K562 (cell line): ENCODE measurements at regions not wholly inside any gene's neighbourhood (a gene's known extent, or its start where the extent isn't known, plus 50 kb on each side); places are given as distances from the start of the nearest gene placed in this dataset.

Experiments
- ATAC-seq: fragments of 200-7000 bp; cut with Tn5 transposase; 3 replicates; pipeline ENCODE4 v1.9.1; 2020; ENCODE audit warnings: moderate library complexity
- BruUV-seq: library from RNA; stranded (reverse); fragments of 400-500 nt; replicated peaks from 2 replicates; lab custom pipeline; 2021; lab: Mats Ljungman, UMichigan
- CTCF ChIA-PET: fragments of 300-600 bp; formaldehyde crosslinking; extraction: SDS; loops from one replicate; lab custom pipeline; 2021; ENCODE audit warnings: low intra/inter-chr PET ratio; lab: Yijun Ruan, JAX
- POLR2A ChIA-PET: fragments of 300-600, 350-650 bp; sonication (Branson Sonifier 250); formaldehyde crosslinking; extraction: SDS; loops from one replicate; lab custom pipeline; 2021; ENCODE audit warnings: antibody characterized with exemption, inconsistent platforms; lab: Yijun Ruan, JAX
- DNase-seq, 4 experiments: peaks; one replicate each; pipeline versions ENCODE4 v3.0.0 to v3.0.0-alpha.2; 2011 to 2018; ENCODE audit warnings: low spot score in 3 of 4, mixed read lengths in 3 of 4; ENCODE audit errors: extremely low read depth in 1 of 4
- FAIRE-seq: peaks from 2 replicates; lab custom pipeline; 2011; peaks lifted over from hg19 to GRCh38; lab: Jason Lieb, UNC
- H2AFZ ChIP-seq: 2 replicates; pipeline ENCODE4 v1.6.0; 2011; ENCODE audit warnings: low read depth, low read length, control low read depth, inconsistent platforms
- H3K27ac ChIP-seq: fragments of 200-600 bp; 3 replicates; pipeline ENCODE4 v1.8.0; 2011; ENCODE audit warnings: low read depth, mild to moderate bottlenecking, control low read depth, inconsistent platforms, low read length, moderate library complexity, mixed read lengths; ENCODE audit errors: extremely low read depth
- H3K27me3 ChIP-seq, 2 experiments: fragments of 300-600 bp in 1 of 2; 2 replicates in 1 of 2; 3 replicates in 1 of 2; pipeline versions ENCODE4 v1.6.0 to v1.8.0; 2011; ENCODE audit warnings: inconsistent platforms in 2 of 2, low read length in 2 of 2, mild to moderate bottlenecking in 1 of 2, mixed read lengths in 1 of 2, moderate library complexity in 1 of 2; ENCODE audit not compliant: control insufficient read depth in 2 of 2, insufficient read depth in 2 of 2
- H3K36me3 ChIP-seq: fragments of 300-600 bp; 3 replicates; pipeline ENCODE4 v1.8.0; 2011; ENCODE audit warnings: mild to moderate bottlenecking, low read length, inconsistent platforms; ENCODE audit not compliant: control insufficient read depth, insufficient read depth
- H3K4me1 ChIP-seq, 2 experiments: fragments of 200-600 bp in 1 of 2; replicated peaks in 1 of 2; 2 replicates in 1 of 2; 3 replicates in 1 of 2; pipeline versions ENCODE4 v1.5.1 to v1.8.0; 2011; ENCODE audit warnings: inconsistent platforms in 2 of 2, low read length in 2 of 2, mild to moderate bottlenecking in 1 of 2, mixed read lengths in 1 of 2, moderate library complexity in 1 of 2; ENCODE audit not compliant: control insufficient read depth in 2 of 2, insufficient read depth in 2 of 2
- H3K4me2 ChIP-seq: 2 replicates; pipeline ENCODE4 v1.6.1; 2011; ENCODE audit warnings: low read length, control low read depth, inconsistent platforms, mixed read lengths; ENCODE audit not compliant: insufficient read depth
- H3K4me3 ChIP-seq: fragments of 200-600 bp; sonication (generic), shearing (Covaris generic); 2 replicates; pipeline ENCODE4 v1.5.1; 2016; ENCODE audit warnings: control low read depth, inconsistent platforms
- H3K79me2 ChIP-seq: fragments of 200-600 bp; 3 replicates; pipeline ENCODE4 v1.8.0; 2011; ENCODE audit warnings: low read length, inconsistent platforms; ENCODE audit not compliant: control insufficient read depth, insufficient read depth
- H3K9ac ChIP-seq, 2 experiments: 2 replicates each; pipeline versions ENCODE4 v1.6.0 to v1.6.1; 2011; ENCODE audit warnings: low read depth in 2 of 2, low read length in 2 of 2, control low read depth in 1 of 2, inconsistent platforms in 1 of 2, mild to moderate bottlenecking in 1 of 2, mixed read lengths in 1 of 2; ENCODE audit not compliant: insufficient read depth in 1 of 2
- H3K9me1 ChIP-seq: one replicate; pipeline ENCODE4 v1.6.0; 2011; ENCODE audit warnings: inconsistent platforms, mild to moderate bottlenecking, low read length, moderate library complexity; ENCODE audit not compliant: control insufficient read depth, insufficient read depth
- H3K9me3 ChIP-seq: replicated peaks from 2 replicates; pipeline ENCODE4 v1.5.1; 2011; ENCODE audit warnings: low read depth, low read length, inconsistent platforms; ENCODE audit not compliant: control insufficient read depth, insufficient read depth
- H4K20me1 ChIP-seq: replicated peaks from 2 replicates; pipeline ENCODE4 v1.6.1; 2011; ENCODE audit warnings: low read length, inconsistent platforms, mixed read lengths; ENCODE audit not compliant: control insufficient read depth, insufficient read depth
- MTA2 ChIP-seq: fragments of 450-650 bp; IDR thresholded peaks from 2 replicates; pipeline ENCODE4 v1.6.1; 2016; ENCODE audit warnings: low read depth
- OTX1 ChIP-seq: fragments of 450-650 bp; formaldehyde crosslinking; IDR thresholded peaks from 2 replicates; pipeline ENCODE4 v1.4.0; 2022; ENCODE audit warnings: mild to moderate bottlenecking
- RAD21 ChIP-seq, 2 experiments: fragments of 250-450 bp in 1 of 2; fragments of 450-650 bp in 1 of 2; sonication (Bioruptor Pico) in 1 of 2; formaldehyde crosslinking in 1 of 2; IDR thresholded peaks in 1 of 2; conservative IDR thresholded peaks in 1 of 2; 2 replicates each; pipeline versions ENCODE4 v1.4.0 to v1.8.0; 2020 to 2022; ENCODE audit warnings: mild to moderate bottlenecking in 2 of 2, moderate library complexity in 1 of 2
- RBFOX2 ChIP-seq: fragments of 200-400 bp; formaldehyde crosslinking; IDR thresholded peaks from 2 replicates; pipeline ENCODE4 v1.6.1; 2017; ENCODE audit warnings: low read depth, mild to moderate bottlenecking, low read length, moderate library complexity
- SMARCE1 ChIP-seq: fragments of 450-650 bp; IDR thresholded peaks from 2 replicates; pipeline ENCODE4 v1.7.1; 2016; ENCODE audit warnings: mild to moderate bottlenecking
- TRIM24 ChIP-seq, 2 experiments: fragments of 450-650 bp; IDR thresholded peaks; 2 replicates each; pipeline ENCODE4 v1.6.1; 2016
- ZC3H11A ChIP-seq: IDR thresholded peaks from 2 replicates; pipeline ENCODE4 v1.6.1; 2012; ENCODE audit warnings: low read depth, low read length, improper control_type of control experiment
- ZNF507 ChIP-seq: conservative IDR thresholded peaks from 2 replicates; pipeline ENCODE4 v1.6.1; 2017; ENCODE audit warnings: missing genetic modification characterization, missing compliant biosample characterization
- ZNF551 ChIP-seq: fragments of 250-450 bp; sonication (Bioruptor Pico); IDR thresholded peaks from 2 replicates; pipeline ENCODE4 v1.5.0; 2021; ENCODE audit warnings: mild to moderate bottlenecking, moderate library complexity
- ZNF696 ChIP-seq: fragments of 250-450 bp; sonication (Bioruptor Pico); conservative IDR thresholded peaks from 2 replicates; pipeline ENCODE4 v1.4.0; 2020; ENCODE audit warnings: mild to moderate bottlenecking, moderate library complexity
- WGBS: fragments of 100-300 bp; shearing (Covaris generic); methylation state at CpG from one replicate; pipeline ENCODE4 v1.1.6; 2016; ENCODE audit warnings: low coverage, mixed read lengths; ENCODE audit not compliant: insufficient coverage; ENCODE audit errors: missing lambda C conversion rate; 5-methylcytosine and 5-hydroxymethylcytosine counted together
- in situ Hi-C: fragments of 300-500 bp; cut with MboI; formaldehyde crosslinking; loops from 4 replicates; pipeline ENCODE4 v1.15.0; 2018; ENCODE audit warnings: inconsistent platforms, mixed read lengths
- intact Hi-C: fragments of 100-400 bp; cut with micrococcal nuclease; formaldehyde crosslinking; loops from 2 replicates; pipeline ENCODE4 v1.14.2; 2022
- TF ChIP-seq, protein P1 (sequence below): sonication (generic); formaldehyde crosslinking; IDR thresholded peaks from 2 replicates; pipeline ENCODE4 v1.8.1; 2023; ENCODE audit warnings: mild to moderate bottlenecking, missing genetic modification reagents
- TF ChIP-seq, protein P2 (sequence below): fragments of 450-650 bp; formaldehyde crosslinking; IDR thresholded peaks from 2 replicates; pipeline ENCODE4 v1.4.0; 2022; ENCODE audit warnings: mild to moderate bottlenecking, moderate library complexity

DNA sequence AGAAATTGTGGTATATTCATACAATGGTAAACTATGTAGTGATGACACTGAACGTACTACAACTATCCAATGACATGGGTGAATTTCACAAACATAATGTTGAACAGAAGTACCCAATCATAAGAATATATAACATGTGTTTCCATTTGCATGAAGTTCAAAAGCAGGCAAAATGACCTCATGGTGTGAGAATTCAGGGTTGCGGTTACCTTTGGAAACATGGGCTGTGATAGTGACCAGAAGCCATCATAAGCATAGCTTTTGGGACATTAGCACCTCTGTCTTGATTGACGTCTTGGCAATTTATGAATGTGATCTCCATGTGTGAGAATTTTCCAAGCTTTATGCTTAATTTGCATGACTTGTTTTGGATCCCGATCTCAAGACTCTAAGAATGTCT is 500.1 kb upstream of the JAG1 start:
- intact Hi-C loops (no loop called here), in situ Hi-C loops (no loop called here)
- Histone ChIP-seq H3K79me2 (no peaks in the 10 kb centered on the region), H3K4me3 (no peak overlapping the region), H3K4me1 (no peaks in the 10 kb centered on the region), H3K9me1 (no peaks in the 10 kb centered on the region), H4K20me1 (no peaks in the 10 kb centered on the region), H3K9ac (no peak overlapping the region), H3K27me3 (no peaks in the 10 kb centered on the region), H3K27ac (no peak overlapping the region), H3K4me2 (no peak overlapping the region), H3K9me3 (no peaks in the 10 kb centered on the region), H3K36me3 (no peaks in the 10 kb centered on the region), H2AFZ (no peak overlapping the region)
- ChIA-PET CTCF (no interaction called here), POLR2A (no interaction called here)
- FAIRE-seq (no peak), ATAC-seq (no peak), DNase-seq (no peak)
- BruUV-seq = no TSS peak
- 0% methylated on average over 4 of the region's 4 CpGs for WGBS
- TF ChIP-seq TRIM24 (IDR thresholded peaks at IDR 0.05) (no peak), ZNF507 (tag) (no peak), SMARCE1 (no peak), RAD21 (CRISPR knock-in tag; conservative IDR thresholded peaks at IDR 0.05 in 1 of 2, IDR thresholded peaks at IDR 0.05 in 1 of 2) (no peak), OTX1 (CRISPR knock-in tag) (no peak), ZNF696 (no peak), ZNF551 (no peak), RBFOX2 (no peak), ZC3H11A (no peak), MTA2 (no peak)
- TF ChIP-seq, protein P1, sequence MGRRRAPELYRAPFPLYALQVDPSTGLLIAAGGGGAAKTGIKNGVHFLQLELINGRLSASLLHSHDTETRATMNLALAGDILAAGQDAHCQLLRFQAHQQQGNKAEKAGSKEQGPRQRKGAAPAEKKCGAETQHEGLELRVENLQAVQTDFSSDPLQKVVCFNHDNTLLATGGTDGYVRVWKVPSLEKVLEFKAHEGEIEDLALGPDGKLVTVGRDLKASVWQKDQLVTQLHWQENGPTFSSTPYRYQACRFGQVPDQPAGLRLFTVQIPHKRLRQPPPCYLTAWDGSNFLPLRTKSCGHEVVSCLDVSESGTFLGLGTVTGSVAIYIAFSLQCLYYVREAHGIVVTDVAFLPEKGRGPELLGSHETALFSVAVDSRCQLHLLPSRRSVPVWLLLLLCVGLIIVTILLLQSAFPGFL = no peak
- TF ChIP-seq, protein P2, sequence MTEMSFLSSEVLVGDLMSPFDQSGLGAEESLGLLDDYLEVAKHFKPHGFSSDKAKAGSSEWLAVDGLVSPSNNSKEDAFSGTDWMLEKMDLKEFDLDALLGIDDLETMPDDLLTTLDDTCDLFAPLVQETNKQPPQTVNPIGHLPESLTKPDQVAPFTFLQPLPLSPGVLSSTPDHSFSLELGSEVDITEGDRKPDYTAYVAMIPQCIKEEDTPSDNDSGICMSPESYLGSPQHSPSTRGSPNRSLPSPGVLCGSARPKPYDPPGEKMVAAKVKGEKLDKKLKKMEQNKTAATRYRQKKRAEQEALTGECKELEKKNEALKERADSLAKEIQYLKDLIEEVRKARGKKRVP (CRISPR knock-in tag) = no peak
